Spleen (tissue), 7 donors: ENCODE measurements at regions not wholly inside any gene's neighbourhood (a gene's known extent, or its start where the extent isn't known, plus 50 kb on each side); places are given as distances from the start of the nearest gene placed in this dataset.

Experiments
- POLR2AphosphoS5 ChIP-seq, 3 donors: sonication (generic); formaldehyde crosslinking; IDR thresholded peaks; one replicate each; pipeline ENCODE4 v1.5.1; 2017; ENCODE audit warnings: antibody characterized with exemption in 3 of 3
- TF ChIP-seq, protein P1 (sequence below), 11 experiments: fragments of 200-600 bp in 7 of 11; fragments of 450-650 bp in 4 of 11; sonication (generic) in 4 of 11; IDR thresholded peaks in 8 of 11; conservative IDR thresholded peaks in 3 of 11; 1 replicate in 7 of 11; 2 replicates in 4 of 11; pipeline versions ENCODE4 v1.4.0 to v1.8.0; 2016 to 2021; ENCODE audit warnings: antibody characterized with exemption in 11 of 11, inconsistent platforms in 4 of 11, mild to moderate bottlenecking in 1 of 11
- donor health status: DM: no; HTN: no; CAD: no; lungs with moderate emphysema.
- donor health status: DM: no; HTN: no; CAD: no.
- donor health status: DM: no; HTN: no; CAD: no.

DNA sequence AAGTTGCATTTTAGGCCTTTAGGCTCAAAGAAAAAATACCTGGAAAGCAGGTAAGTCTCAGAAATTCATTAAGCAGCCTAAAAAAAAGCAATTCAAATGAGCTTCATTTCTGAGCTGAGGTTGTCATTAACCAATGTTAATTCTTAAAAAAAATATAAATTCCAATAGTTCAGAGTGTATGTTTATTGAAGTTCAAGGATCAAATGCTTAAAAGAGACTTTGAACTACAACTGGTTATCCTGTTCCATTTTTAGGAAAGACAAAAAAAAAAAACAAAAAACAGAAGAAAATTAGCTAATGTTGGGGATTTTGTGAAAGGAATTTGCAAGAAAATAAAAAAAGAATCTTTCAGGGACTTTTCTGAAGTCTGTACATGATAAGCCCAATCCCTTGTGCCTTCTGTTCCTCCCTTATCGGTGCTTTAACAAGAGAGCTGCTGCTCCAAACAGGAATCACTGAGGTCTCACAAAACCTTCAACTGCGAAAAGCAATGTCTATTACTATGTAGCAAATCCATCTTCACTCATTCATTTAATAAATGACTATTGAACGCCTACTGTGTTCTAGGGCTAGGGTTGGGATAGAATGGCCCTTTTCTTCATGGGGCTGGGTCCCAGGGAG lies 90.3 kb downstream of the FOXF2 start:
- TF ChIP-seq, protein P1, sequence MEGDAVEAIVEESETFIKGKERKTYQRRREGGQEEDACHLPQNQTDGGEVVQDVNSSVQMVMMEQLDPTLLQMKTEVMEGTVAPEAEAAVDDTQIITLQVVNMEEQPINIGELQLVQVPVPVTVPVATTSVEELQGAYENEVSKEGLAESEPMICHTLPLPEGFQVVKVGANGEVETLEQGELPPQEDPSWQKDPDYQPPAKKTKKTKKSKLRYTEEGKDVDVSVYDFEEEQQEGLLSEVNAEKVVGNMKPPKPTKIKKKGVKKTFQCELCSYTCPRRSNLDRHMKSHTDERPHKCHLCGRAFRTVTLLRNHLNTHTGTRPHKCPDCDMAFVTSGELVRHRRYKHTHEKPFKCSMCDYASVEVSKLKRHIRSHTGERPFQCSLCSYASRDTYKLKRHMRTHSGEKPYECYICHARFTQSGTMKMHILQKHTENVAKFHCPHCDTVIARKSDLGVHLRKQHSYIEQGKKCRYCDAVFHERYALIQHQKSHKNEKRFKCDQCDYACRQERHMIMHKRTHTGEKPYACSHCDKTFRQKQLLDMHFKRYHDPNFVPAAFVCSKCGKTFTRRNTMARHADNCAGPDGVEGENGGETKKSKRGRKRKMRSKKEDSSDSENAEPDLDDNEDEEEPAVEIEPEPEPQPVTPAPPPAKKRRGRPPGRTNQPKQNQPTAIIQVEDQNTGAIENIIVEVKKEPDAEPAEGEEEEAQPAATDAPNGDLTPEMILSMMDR (IDR thresholded peaks at IDR 0.05 in 8 of 11, conservative IDR thresholded peaks at IDR 0.05 in 3 of 11) = no peak
- TF ChIP-seq POLR2AphosphoS5 (IDR thresholded peaks at IDR 0.05) = no peak
